Neural cell (in vitro differentiated cells): ENCODE measurements at regions not wholly inside any gene's neighbourhood (a gene's known extent, or its start where the extent isn't known, plus 50 kb on each side); places are given as distances from the start of the nearest gene placed in this dataset.

Experiments
- EP300 ChIP-seq: fragments of 450-650 bp; conservative IDR thresholded peaks from 2 replicates; pipeline ENCODE4 v1.6.1; 2014; ENCODE audit warnings: antibody characterized with exemption, mild to moderate bottlenecking, moderate library complexity; ENCODE audit not compliant: poor library complexity, severe bottlenecking
- TF ChIP-seq, protein P1 (sequence below): fragments of 450-650 bp; IDR thresholded peaks from 2 replicates; pipeline ENCODE4 v1.5.1; 2014; ENCODE audit warnings: antibody characterized with exemption, mild to moderate bottlenecking, moderate library complexity; ENCODE audit not compliant: poor library complexity, severe bottlenecking

DNA sequence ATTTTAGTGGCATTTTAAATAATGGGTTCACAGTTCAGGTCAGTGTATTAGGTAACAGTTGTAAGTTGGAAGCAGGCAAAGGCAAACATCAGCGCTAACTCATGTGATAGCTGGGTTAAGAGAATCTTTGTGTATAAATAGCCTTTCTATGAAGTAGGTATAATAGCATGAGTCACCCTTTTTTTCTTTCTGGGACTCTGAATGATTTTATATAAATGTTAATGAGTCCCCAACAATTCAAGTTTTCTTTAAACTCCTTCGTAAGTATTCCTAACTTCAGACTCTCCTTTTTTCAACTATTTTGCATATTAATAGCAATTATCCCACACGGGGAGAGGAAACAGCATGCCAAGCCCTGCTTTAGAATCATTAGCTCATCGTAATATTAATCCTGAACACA lies 384.3 kb downstream of the PIK3C3 start:
- no peak for TF ChIP-seq EP300
- TF ChIP-seq, protein P1, sequence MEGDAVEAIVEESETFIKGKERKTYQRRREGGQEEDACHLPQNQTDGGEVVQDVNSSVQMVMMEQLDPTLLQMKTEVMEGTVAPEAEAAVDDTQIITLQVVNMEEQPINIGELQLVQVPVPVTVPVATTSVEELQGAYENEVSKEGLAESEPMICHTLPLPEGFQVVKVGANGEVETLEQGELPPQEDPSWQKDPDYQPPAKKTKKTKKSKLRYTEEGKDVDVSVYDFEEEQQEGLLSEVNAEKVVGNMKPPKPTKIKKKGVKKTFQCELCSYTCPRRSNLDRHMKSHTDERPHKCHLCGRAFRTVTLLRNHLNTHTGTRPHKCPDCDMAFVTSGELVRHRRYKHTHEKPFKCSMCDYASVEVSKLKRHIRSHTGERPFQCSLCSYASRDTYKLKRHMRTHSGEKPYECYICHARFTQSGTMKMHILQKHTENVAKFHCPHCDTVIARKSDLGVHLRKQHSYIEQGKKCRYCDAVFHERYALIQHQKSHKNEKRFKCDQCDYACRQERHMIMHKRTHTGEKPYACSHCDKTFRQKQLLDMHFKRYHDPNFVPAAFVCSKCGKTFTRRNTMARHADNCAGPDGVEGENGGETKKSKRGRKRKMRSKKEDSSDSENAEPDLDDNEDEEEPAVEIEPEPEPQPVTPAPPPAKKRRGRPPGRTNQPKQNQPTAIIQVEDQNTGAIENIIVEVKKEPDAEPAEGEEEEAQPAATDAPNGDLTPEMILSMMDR = no peak
